SK-N-SH (cell line): ENCODE measurements at regions not wholly inside any gene's neighbourhood (a gene's known extent, or its start where the extent isn't known, plus 50 kb on each side); places are given as distances from the start of the nearest gene placed in this dataset.

ENCODE experiments used
- CTCF ChIA-PET: fragments of 300-600, 350-600 bp; formaldehyde crosslinking; extraction: SDS; loops from one replicate; lab custom pipeline; 2021; lab: Yijun Ruan, JAX
- POLR2A ChIA-PET: fragments of 350-600 bp; sonication (Branson Sonifier 250); formaldehyde crosslinking; extraction: SDS; loops from one replicate; lab custom pipeline; 2020; ENCODE audit warnings: antibody characterized with exemption, inconsistent platforms; lab: Yijun Ruan, JAX
- DNase-seq: peaks from one replicate; pipeline ENCODE4 v3.0.0; 2012
- H2AFZ ChIP-seq: fragments of 200-600 bp; sonication (generic); 2 replicates; pipeline ENCODE4 v1.8.1; 2016; ENCODE audit warnings: antibody characterized with exemption, mild to moderate bottlenecking, low read depth
- H3F3A ChIP-seq: fragments of 200-600 bp; sonication (generic); replicated peaks from 2 replicates; pipeline ENCODE3; 2016; ENCODE audit warnings: antibody characterized with exemption, mild to moderate bottlenecking; ENCODE audit not compliant: insufficient read depth
- H3K27ac ChIP-seq, 2 experiments: fragments of 200-500 bp in 1 of 2; fragments of 200-600 bp in 1 of 2; sonication (Bioruptor generic) in 1 of 2; sonication (generic), shearing (Covaris generic) in 1 of 2; 2 replicates each; pipeline versions ENCODE4 v1.5.1 to v1.6.1; 2014 to 2016; ENCODE audit warnings: low read depth in 2 of 2, inconsistent platforms in 1 of 2, low read length in 1 of 2, mild to moderate bottlenecking in 1 of 2, mixed read lengths in 1 of 2
- H3K27me3 ChIP-seq: fragments of 200-600 bp; sonication (generic), shearing (Covaris generic); 2 replicates; pipeline ENCODE4 v1.6.1; 2016; ENCODE audit warnings: mixed run types; ENCODE audit not compliant: insufficient read depth
- H3K36me3 ChIP-seq, 2 experiments: fragments of 200-500 bp in 1 of 2; fragments of 200-600 bp in 1 of 2; sonication (Bioruptor generic) in 1 of 2; sonication (generic) in 1 of 2; replicated peaks in 1 of 2; 2 replicates each; pipeline versions ENCODE3 to v1.5.1; 2014 to 2016; ENCODE audit warnings: low read length in 1 of 2, mild to moderate bottlenecking in 1 of 2; ENCODE audit not compliant: insufficient read depth in 2 of 2, control insufficient read depth in 1 of 2
- H3K4me1 ChIP-seq, 2 experiments: fragments of 200-500 bp in 1 of 2; fragments of 200-600 bp in 1 of 2; sonication (Bioruptor generic) in 1 of 2; sonication (generic), shearing (Covaris generic) in 1 of 2; 2 replicates each; pipeline versions ENCODE4 v1.5.1 to v1.6.1; 2014 to 2016; ENCODE audit warnings: low read depth in 1 of 2, low read length in 1 of 2, mixed run types in 1 of 2; ENCODE audit not compliant: insufficient read depth in 2 of 2, control insufficient read depth in 1 of 2
- H3K4me2 ChIP-seq: fragments of 200-600 bp; sonication (generic), shearing (Covaris generic); 2 replicates; pipeline ENCODE4 v1.6.1; 2017; ENCODE audit warnings: mixed run types
- H3K4me3 ChIP-seq, 2 experiments: fragments of 200-500 bp in 1 of 2; fragments of 200-600 bp in 1 of 2; sonication (Bioruptor generic) in 1 of 2; sonication (generic), shearing (Covaris generic) in 1 of 2; 2 replicates each; pipeline versions ENCODE4 v1.5.1 to v1.8.1; 2014 to 2016; ENCODE audit warnings: low read depth in 2 of 2, inconsistent platforms in 1 of 2, low read length in 1 of 2, mild to moderate bottlenecking in 1 of 2, mixed read lengths in 1 of 2, moderate library complexity in 1 of 2
- H3K79me2 ChIP-seq: fragments of 200-600 bp; sonication (generic); 2 replicates; pipeline ENCODE4 v1.8.1; 2017; ENCODE audit warnings: mild to moderate bottlenecking; ENCODE audit not compliant: insufficient read depth
- H3K9ac ChIP-seq: fragments of 200-600 bp; sonication (generic); 2 replicates; pipeline ENCODE4 v1.6.1; 2017; ENCODE audit warnings: mixed run types
- H3K9me2 ChIP-seq: fragments of 200-600 bp; sonication (generic); 2 replicates; pipeline ENCODE4 v1.6.1; 2017; ENCODE audit warnings: mixed run types
- H3K9me3 ChIP-seq: fragments of 200-600 bp; sonication (generic); 2 replicates; pipeline ENCODE4 v1.6.1; 2017; ENCODE audit warnings: mixed run types, mild to moderate bottlenecking, moderate library complexity
- H4K20me1 ChIP-seq: fragments of 200-600 bp; sonication (generic); 2 replicates; pipeline ENCODE4 v1.6.1; 2017; ENCODE audit warnings: mild to moderate bottlenecking, mixed run types; ENCODE audit not compliant: insufficient read depth
- CHD2 ChIP-seq: fragments of 150-350 bp; IDR thresholded peaks from 2 replicates; pipeline ENCODE4 v1.6.1; 2018; ENCODE audit warnings: low read length; ENCODE audit not compliant: partially characterized antibody
- CTCF ChIP-seq: fragments of 200-600 bp; sonication (generic); IDR thresholded peaks from 2 replicates; pipeline ENCODE4 v1.6.1; 2017; ENCODE audit warnings: antibody characterized with exemption, mild to moderate bottlenecking, moderate library complexity
- FOXJ3 ChIP-seq: sonication (generic); formaldehyde crosslinking; IDR thresholded peaks from 2 replicates; pipeline ENCODE4 v1.5.1; 2020; ENCODE audit warnings: mild to moderate bottlenecking, missing genetic modification reagents
- FOXM1 ChIP-seq: IDR thresholded peaks from 2 replicates; pipeline ENCODE4 v1.4.0; 2012; ENCODE audit warnings: low read depth, mild to moderate bottlenecking
- GABPA ChIP-seq: IDR thresholded peaks from 2 replicates; pipeline ENCODE4 v1.4.0; 2012; ENCODE audit warnings: low read depth, mild to moderate bottlenecking
- GATA2 ChIP-seq: sonication (generic); formaldehyde crosslinking; IDR thresholded peaks from 2 replicates; pipeline ENCODE4 v1.5.0; 2020; ENCODE audit warnings: mild to moderate bottlenecking, missing genetic modification reagents
- NFIC ChIP-seq: IDR thresholded peaks from 2 replicates; pipeline ENCODE4 v1.4.0; 2012; ENCODE audit warnings: borderline replicate concordance
- NRF1 ChIP-seq: IDR thresholded peaks from 2 replicates; pipeline ENCODE4 v1.6.1; 2012; ENCODE audit warnings: low read depth, mild to moderate bottlenecking, low read length
- REST ChIP-seq: IDR thresholded peaks from 2 replicates; pipeline ENCODE4 v1.6.1; 2012; ENCODE audit warnings: mild to moderate bottlenecking, low read depth, low read length, moderate library complexity
- RXRA ChIP-seq: IDR thresholded peaks from 2 replicates; pipeline ENCODE4 v1.4.0; 2012; ENCODE audit warnings: low read depth, mild to moderate bottlenecking, borderline replicate concordance
- SMC3 ChIP-seq: IDR thresholded peaks from 2 replicates; pipeline ENCODE4 v1.6.1; 2012; ENCODE audit warnings: low read depth, low read length, improper control_type of control experiment
- ZBTB33 ChIP-seq: IDR thresholded peaks from 2 replicates; pipeline ENCODE4 v1.4.0; 2012; ENCODE audit warnings: low read depth, borderline replicate concordance
- WGBS: methylation state at CpG from one replicate; pipeline ENCODE4 v1.1.6; 2017; ENCODE audit warnings: low lambda C conversion rate; 5-methylcytosine and 5-hydroxymethylcytosine counted together

DNA sequence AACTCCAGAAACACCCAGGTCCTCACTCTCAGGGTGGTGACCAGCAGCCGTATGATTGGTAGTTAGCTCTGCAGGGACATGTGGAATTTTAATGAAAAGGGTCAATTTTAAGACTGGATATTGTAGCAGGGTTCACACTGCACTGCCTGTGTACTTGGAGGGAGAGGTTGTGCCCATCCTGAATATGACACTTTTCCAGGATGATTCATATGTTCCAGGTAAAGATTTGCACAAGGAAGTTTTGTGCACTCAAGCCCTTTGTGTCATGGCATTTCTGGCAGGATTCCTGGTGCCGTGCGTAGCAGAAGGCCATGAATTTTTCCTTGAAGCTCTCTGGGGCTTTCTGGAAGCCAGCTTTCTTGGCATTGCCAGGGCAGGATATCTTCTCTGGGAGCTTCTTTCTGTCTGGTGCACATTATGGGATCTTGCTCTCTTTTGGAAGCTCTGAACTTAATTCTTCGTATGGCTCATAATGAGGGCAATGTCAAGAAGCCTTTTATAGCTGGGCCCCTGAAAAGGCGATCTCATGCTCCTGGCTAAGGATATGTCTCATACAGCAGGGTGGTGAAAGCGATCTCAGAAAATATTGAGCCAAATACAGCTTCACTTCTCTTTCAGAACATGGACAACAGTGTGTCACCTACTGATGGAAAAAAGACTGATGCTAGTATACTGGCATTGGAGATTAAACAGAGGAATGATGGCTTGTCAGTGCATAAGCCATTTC lies 1133.9 kb downstream of the AACS start:
- H3F3A ChIP-seq = no peaks in the 10 kb centered on the region
- TF ChIP-seq SMC3 = no peak
- no peak for TF ChIP-seq NRF1
- TF ChIP-seq GATA2 (CRISPR knock-in tag) = no peak
- no peak for TF ChIP-seq GABPA
- TF ChIP-seq FOXM1 = no peak
- TF ChIP-seq RXRA = no peak
- TF ChIP-seq ZBTB33 = no peak
- TF ChIP-seq CHD2 = no peak
- TF ChIP-seq REST = no peak
- TF ChIP-seq FOXJ3 (CRISPR knock-in tag) = no peak
- no peak for TF ChIP-seq NFIC
- TF ChIP-seq CTCF = no peak
- TF ChIP-seq, all 33 proteins: peak for 0
- DNase-seq = no peak
- Histone ChIP-seq H4K20me1 (no peaks in the 10 kb centered on the region), H3K9ac (no peak overlapping the region), H3K4me2 (no peak overlapping the region), H3K79me2 (no peaks in the 10 kb centered on the region), H3K4me1 (no peaks in the 10 kb centered on the region), H3K9me3 (no peaks in the 10 kb centered on the region), H3K36me3 (no peaks in the 10 kb centered on the region), H3K27ac (no peak overlapping the region), H3K9me2 (no peaks in the 10 kb centered on the region), H2AFZ (no peak overlapping the region), H3K27me3 (no peaks in the 10 kb centered on the region), H3K4me3 (no peak overlapping the region)
- CTCF ChIA-PET = no interaction called here
- POLR2A ChIA-PET = no interaction called here
- WGBS = 53% methylated on average over 6 of the region's 6 CpGs
